GM12875 (cell line): ENCODE measurements at regions not wholly inside any gene's neighbourhood (a gene's known extent, or its start where the extent isn't known, plus 50 kb on each side); places are given as distances from the start of the nearest gene placed in this dataset.

ENCODE experiments used
- H3K4me3 ChIP-seq: one replicate; pipeline ENCODE4 v1.5.1; 2011; ENCODE audit warnings: low read depth, low read length, control low read depth
- TF ChIP-seq, protein P1 (sequence below): IDR thresholded peaks from 2 replicates; pipeline ENCODE4 v1.5.1; 2011; ENCODE audit warnings: low read depth, mild to moderate bottlenecking, control low read depth, inconsistent platforms, low read length, moderate library complexity, borderline replicate concordance; ENCODE audit not compliant: insufficient read depth

DNA sequence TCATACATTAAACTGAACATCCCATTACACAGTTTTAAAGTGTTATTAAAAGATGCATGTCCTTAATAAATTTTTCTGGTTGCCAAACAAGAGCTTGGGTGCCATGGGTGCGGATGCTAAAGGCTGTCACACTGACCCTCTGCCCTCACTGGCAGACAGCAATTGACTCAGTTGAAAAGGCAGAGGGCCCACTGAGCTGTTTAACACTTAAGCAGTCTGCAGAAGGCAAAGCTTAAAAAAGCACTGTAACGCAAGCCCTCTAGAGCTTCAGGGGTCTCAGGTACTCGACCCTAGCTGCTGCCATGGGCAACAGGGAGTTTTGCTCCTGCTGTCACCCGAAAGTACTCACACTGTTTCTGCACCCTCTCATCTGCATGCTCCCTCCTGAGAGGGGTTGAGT, 726.4 kb upstream of the TYRP1 start:
- TF ChIP-seq, protein P1, sequence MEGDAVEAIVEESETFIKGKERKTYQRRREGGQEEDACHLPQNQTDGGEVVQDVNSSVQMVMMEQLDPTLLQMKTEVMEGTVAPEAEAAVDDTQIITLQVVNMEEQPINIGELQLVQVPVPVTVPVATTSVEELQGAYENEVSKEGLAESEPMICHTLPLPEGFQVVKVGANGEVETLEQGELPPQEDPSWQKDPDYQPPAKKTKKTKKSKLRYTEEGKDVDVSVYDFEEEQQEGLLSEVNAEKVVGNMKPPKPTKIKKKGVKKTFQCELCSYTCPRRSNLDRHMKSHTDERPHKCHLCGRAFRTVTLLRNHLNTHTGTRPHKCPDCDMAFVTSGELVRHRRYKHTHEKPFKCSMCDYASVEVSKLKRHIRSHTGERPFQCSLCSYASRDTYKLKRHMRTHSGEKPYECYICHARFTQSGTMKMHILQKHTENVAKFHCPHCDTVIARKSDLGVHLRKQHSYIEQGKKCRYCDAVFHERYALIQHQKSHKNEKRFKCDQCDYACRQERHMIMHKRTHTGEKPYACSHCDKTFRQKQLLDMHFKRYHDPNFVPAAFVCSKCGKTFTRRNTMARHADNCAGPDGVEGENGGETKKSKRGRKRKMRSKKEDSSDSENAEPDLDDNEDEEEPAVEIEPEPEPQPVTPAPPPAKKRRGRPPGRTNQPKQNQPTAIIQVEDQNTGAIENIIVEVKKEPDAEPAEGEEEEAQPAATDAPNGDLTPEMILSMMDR = no peak

DNA sequence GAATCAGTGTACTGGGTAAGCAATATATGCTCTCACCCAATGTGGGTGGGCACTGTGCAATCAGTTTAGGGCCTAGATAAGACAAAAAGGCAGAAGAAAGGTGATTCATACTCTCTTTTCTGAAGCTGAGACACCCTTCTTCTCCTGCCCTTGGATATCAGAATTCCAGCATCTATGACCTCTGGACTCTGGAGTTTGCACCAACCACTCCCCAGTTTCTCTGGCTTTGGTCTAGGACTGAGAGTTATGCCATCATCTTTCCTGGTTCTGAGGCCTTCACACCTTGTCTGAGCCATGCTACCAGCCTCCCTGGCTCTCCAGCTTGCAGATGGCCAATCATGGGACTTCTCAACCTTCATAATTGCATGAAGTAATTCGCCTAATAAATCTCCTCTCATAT, 724.6 kb upstream of the TYRP1 start:
- TF ChIP-seq, protein P1 = no peak
- no peak overlapping the region for H3K4me3 ChIP-seq

More for the DNA sequence above, 726.4 kb upstream of the TYRP1 start:
- H3K4me3 ChIP-seq = no peak overlapping the region

DNA sequence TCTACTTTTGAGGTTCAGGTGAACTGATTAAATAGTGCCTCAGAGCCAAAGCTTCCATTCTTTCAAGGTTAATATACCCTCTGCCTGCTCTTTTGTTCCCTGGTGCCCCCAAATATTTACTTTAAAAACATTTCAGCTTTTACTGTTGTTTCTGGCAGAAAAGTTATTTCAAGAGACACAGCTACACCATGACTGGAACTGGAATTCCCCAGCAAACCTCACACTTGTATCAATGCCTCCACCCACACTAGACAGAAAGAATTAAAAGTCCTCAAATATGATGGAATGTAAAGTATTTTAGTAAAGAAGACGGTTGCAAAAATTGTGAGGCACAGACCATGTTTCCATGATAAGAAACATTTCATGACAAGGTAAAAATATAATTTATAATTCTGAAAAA, 720.2 kb upstream of the TYRP1 start:
- H3K4me3 ChIP-seq = no peak overlapping the region
- TF ChIP-seq, protein P1 = no peak

DNA sequence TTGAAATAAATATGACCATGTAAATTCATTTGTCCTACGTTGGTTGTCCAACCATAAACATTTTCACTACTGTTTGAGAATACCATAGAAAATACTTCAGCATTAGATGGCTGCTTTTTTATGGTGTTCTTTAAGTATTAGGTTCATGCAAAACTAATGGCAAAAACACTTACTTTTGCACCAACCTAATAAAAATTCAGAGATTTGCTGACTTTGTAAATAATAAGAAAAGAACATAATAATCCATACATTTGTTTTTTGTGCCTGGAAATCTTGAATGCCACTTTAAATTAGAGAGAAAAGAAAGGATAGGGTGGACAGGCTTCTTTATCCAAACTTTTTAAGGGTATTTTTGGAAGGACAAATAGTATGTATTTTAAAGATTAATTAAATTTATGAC, 719.7 kb upstream of the TYRP1 start:
- TF ChIP-seq, protein P1 = no peak
- H3K4me3 ChIP-seq = no peak overlapping the region

DNA sequence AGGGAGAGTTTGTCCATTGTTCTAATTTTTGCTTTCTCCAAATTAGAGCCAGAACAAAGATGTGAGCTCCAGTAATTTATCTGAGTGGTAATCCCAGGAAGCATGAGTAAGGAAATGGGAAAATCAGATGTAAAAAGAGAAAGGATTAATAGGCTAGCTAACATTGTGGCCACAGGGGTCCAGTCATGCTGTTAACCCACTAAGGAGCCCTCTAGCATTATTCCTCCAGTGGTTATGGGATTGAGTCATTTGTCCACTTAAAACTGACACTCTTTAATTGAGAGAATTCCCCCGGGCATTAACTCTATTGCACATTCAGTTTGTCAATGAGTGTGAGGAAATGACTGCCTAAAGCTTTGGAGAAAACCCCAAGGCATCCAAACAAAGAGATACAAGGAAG, 700.3 kb upstream of the TYRP1 start:
- TF ChIP-seq, protein P1 = no peak
- no peak overlapping the region for H3K4me3 ChIP-seq

DNA sequence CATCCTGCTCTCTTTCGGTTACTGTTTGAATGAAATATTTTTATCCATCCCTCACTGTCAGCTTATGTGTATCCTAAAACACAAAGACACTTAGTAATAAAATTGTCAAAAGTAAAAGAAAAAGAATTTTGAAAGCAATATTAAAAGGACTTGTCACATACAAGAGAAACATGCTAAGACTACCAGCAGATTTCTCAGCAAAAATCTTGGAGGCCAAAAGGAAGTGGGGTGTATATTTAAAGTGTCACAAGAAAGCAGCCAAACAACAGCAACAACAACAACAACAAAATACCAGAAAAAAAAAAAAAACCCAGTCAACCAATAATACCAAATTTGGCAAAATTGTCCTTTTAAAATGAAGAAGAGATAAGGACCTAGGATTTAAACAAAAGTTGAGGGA, 678.7 kb upstream of the TYRP1 start:
- H3K4me3 ChIP-seq = no peak overlapping the region
- TF ChIP-seq, protein P1 = no peak

DNA sequence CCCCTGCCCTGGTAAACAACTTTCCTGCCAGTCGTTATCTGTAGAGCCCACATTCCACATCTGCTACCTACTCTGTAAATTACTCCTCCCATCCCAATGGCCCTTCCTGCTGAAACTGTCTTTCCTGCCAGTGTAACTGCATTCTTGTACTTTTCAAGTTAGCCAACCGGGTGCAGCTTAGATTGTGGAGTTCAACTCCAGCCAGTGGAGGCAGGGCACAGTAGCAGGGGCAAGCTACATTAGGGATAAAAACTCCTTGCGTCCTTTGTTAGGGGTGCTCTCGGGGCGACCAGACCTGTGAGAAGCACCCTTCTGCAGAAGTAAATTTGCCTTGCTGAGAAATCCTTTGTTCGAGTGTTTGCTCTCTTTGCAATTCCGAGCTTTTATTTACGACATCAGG, 639.0 kb upstream of the TYRP1 start:
- H3K4me3 ChIP-seq = no peak overlapping the region
- TF ChIP-seq, protein P1 = no peak
